T-helper 1 cell (primary cell): ENCODE measurements at regions not wholly inside any gene's neighbourhood (a gene's known extent, or its start where the extent isn't known, plus 50 kb on each side); places are given as distances from the start of the nearest gene placed in this dataset.

Experiments used
- DNase-seq, 5 donors: peaks; one replicate each; pipeline ENCODE4 v3.0.0-alpha.2; 2012 to 2020

DNA sequence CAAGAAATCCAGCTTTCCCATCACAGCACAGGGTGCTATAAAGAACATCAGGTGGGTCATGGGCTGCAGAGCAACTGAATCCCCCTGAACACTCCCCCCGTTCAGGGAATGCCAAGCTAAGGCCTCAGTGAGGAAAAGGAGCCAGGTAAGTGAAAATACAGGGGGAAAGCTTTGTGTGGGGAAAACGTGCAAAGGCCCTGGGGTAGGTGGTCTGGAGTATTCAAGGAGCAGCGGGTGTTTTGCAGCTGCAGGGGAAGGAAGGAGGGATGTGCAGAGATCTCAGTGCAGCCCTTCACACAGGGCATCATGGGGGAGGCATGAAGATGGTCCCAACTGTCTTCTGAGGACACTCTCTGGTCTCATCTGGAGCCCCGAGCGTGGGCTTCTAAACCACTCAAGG lies 119.2 kb downstream of the ETS2 start:
- DNase-seq: no peak

DNA sequence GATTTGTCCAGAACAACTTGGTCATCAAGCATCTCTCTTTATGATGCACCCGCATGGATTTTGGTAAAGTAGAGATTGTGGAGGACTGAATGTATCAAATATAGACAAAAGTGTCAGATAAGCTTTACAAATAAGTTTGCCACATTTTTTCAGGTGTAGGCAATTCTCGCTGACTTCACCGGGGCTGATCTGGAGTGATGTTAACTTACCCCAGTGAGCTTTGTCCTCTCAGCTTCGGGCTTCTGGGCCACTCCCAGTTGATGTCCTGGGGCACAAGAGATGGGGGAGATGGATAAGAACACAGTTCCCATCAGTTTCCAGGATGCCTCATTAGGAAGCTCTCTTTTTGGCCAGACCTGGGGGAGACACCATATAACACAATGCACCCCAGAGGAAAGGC lies 117.7 kb downstream of the ETS2 start:
- no peak for DNase-seq

GRCh38 chr21:38922474-38923235 lies 116.9 kb downstream of the ETS2 start:
- no peak for DNase-seq

- DNase-seq: no peak
These were observed 116.0 kb downstream of the ETS2 start for GRCh38 chr21:38921511-38922251.

DNA sequence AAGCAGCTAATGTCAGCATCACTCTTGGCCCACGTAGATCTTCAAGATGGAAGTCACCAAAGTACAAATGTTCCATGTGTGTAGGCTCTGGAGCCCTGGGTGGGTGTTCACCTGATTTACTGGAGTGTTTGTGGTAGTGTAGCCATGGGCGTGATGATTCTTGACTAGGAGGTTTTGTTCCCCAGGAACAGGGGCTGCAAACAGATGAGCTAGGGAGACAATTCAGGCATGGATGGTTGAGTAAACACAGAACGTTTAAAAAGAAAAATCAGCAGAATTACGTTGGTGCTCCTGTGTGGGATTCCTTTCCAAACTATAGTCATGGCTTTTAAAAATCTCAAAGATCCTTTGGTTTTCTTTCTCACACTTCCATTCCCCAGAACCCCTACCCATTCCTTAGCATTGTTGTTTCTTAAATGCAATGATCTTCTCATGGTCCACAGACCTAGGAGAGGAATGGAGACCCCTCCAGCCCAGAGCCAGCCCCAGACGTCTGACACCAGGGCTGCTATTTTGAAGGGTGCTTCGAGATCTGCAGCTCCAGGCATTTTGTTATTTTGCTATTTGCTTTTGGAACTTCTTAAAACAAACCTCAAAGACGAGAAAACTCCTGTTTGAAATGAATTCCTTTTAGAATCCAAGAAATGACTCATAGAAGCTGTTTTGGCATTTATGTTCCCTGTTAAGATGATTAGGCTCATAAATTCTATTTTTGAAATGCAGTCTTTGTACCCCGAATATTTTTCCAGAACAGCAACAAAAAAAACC lies 115.1 kb downstream of the ETS2 start:
- no peak for DNase-seq

GRCh38 chr21:38918607-38919346 lies 113.0 kb downstream of the ETS2 start:
- no peak for DNase-seq

DNA sequence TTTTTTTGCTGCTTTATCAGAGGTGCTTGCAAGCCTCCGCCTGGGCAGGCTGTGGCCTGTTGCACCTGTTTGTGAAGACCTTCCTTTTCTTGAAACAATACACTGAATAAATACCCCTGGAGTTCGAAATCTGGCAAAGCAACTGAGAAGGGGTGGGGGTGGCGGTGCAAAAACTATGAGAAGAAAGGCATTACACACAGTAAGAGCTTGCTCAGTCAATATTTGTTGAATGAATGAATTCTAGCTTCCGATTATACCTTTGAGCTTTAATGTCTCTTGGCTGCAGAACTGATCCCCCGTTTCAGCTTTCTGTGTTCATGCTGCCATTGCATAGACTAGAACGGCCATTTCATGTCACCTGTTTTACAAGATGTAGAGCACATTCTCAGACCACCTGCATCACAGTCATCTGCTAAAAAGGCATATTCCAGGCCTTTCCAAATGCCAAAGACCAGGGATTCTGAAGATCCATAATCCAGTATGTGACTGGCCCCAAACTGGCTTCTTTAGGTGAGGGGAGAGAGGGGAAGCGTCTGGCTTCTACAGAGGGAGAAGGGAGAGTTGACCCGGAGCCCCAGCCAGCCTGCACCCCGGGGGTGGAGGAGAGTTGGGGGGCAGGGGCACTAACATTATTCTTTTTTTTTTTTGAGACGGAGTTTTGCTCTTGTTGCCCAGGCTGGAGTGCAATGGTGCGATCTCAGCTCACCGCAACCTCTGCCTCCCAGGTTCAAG lies 111.5 kb downstream of the ETS2 start:
- no peak for DNase-seq

- no peak for DNase-seq
These were observed 110.7 kb downstream of the ETS2 start for GRCh38 chr21:38916214-38916964.

DNA sequence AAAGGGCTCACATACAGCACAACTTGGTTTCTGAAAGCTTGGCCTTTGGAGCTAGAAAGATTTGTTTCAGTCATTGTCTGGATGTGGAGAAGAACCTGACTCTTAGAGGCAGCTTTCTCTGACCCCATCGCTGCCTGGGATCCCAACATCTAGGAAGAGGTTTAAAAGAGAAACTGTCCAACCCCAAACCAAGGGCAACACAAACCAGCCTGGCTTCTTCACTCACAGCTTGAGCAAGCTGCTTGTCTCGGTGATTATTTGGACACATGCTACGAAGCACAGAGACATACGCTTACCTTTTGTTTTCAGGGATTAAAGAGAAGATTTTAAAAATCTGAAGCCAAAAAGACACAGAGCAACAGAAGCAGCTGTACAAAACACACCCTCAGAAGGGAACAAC lies 109.8 kb downstream of the ETS2 start:
- no peak for DNase-seq

- no peak for DNase-seq
These were observed 109.0 kb downstream of the ETS2 start for GRCh38 chr21:38914528-38915293.

- DNase-seq: no peak
These were observed 108.3 kb downstream of the ETS2 start for GRCh38 chr21:38913893-38914527.

GRCh38 chr21:38913120-38913892 lies 107.6 kb downstream of the ETS2 start:
- DNase-seq: no peak

- no peak for DNase-seq
These were observed 107.0 kb downstream of the ETS2 start for GRCh38 chr21:38912789-38913119.

DNA sequence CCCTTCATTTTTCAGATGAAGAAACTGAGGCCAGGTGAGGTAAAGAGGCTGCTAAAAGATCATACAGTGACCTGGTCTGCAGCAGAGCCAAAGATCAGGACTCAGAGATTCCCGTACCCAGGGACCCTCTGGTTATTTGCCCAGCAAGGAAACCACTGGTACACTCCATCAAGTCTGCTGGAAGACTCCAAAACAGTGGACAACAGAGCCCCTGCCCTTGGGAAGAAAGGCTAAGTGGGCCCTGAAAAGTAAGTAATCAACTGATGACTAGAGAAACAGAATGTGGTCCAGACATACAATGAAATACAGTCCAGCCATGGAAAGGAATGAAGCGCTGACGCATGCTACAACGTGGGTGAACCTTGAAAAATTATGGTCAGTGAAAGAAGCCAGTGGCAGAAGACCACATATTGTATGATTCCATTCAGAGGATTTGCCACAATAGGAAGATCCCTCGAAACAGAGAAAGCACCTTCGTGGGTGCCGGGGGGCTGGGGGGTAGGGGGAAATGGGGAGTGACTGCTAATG lies 106.4 kb downstream of the ETS2 start:
- no peak for DNase-seq

DNA sequence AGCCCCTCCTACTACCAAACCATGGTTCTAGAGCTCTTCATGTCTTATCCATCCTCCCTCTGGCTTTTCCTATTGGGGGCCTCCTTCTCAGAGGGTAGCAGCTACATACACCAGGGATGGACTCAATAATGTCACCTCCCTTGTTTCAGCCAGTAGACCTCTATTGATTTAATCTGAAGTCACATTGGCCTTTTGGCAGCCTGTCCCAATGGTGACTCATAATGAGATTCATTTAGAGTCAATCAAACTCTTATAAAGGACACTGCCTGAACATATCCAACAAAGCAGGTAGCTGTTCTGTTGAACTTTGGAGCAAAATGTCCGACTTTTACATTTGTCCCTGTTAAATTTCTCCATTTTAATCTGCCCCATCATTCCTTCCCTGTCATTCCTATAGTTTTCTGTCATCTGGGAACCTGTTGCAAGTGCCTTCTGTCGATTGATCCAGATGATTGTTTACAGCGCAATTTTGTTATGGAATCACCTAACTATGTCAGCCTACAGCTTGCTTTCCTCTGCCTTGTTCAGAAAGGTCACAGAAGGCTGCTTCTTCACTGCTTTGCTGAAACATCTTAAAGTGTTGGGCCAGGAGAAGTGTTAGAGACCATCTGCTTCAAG lies 105.9 kb downstream of the ETS2 start:
- DNase-seq: no peak

GRCh38 chr21:38910390-38911067 lies 104.8 kb downstream of the ETS2 start:
- DNase-seq: no peak

DNA sequence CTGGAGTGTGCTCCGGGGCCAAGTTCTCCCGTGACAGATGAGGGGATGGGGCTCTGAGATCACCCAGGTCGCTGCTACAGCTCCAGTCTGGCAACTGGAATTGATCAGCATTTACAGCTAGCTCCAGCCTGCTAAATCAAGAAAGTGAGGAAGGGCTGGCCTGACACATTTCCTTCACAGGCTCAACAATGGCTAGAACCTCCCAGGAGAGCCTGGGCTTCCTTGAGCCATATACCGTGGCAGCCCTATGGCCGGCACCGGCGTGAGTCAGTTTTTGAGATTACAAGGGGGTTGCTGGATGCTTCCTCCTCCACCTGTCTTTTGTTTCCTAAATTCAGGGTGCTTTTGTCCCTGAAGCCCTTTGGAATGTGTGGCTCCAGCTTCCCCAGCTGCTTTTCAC lies 104.2 kb downstream of the ETS2 start:
- DNase-seq: no peak

GRCh38 chr21:38909109-38909508 lies 103.4 kb downstream of the ETS2 start:
- no peak for DNase-seq
